Stimulated activated naive CD8-positive, alpha-beta T cell treated with anti-CD3 and anti-CD28 coated beads, Interleukin-15, amount 100 ng/mL, for 72 hours (primary cell): ENCODE measurements at regions not wholly inside any gene's neighbourhood (a gene's known extent, or its start where the extent isn't known, plus 50 kb on each side); places are given as distances from the start of the nearest gene placed in this dataset.
A peak's percentile ranks its signal among the peaks of the same experiment; 100 is the strongest.

Source experiments
- ATAC-seq: fragments of 150-1000 bp; cut with Tn5 transposase; 2 replicates; pipeline ENCODE4 v1.10.0; 2021; ENCODE audit warnings: mild to moderate bottlenecking, moderate library complexity
- DNase-seq, 2 donors: peaks; one replicate each; pipeline ENCODE4 v3.0.0; 2021 to 2022
- H3K27ac Mint-ChIP-seq, 2 donors: one replicate each; pipeline ENCODE4 v1.8.0; 2022; ENCODE audit warnings: mild to moderate bottlenecking in 2 of 2, mixed read lengths in 2 of 2, moderate library complexity in 2 of 2
- H3K27me3 Mint-ChIP-seq: one replicate; pipeline ENCODE4 v1.8.0; 2022; ENCODE audit warnings: mixed read lengths
- H3K4me1 Mint-ChIP-seq: one replicate; pipeline ENCODE4 v1.8.0; 2022; ENCODE audit warnings: mild to moderate bottlenecking, mixed read lengths
- H3K4me3 Mint-ChIP-seq, 2 donors: one replicate each; pipeline ENCODE4 v1.8.0; 2022; ENCODE audit warnings: mild to moderate bottlenecking in 2 of 2, mixed read lengths in 2 of 2, moderate library complexity in 1 of 2
- H3K9me3 Mint-ChIP-seq, 2 donors: one replicate each; pipeline ENCODE4 v1.8.0; 2022; ENCODE audit warnings: mixed read lengths in 2 of 2

DNA sequence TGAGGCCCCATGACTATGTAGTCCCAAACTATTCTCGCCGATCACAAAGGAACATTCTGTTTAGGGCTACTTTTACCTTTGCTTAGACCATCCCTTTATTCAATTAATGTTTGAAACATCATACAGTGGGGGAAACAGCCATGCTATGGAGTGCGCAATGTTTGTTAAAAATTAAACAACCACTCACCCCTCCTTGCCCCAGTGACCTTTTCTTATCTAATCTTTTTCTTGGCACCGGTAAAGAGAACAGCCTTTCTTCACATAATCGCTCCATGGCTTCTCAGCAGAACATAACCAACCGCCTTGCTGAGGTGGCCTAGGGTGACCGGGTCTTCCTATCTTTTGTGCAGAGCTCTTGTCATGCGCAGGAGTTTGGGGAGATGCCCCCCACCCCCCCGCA lies 152.6 kb downstream of the VCX3A start:
- no peak overlapping the region for H3K4me3 Mint-ChIP-seq
- no peaks in the 10 kb centered on the region for H3K9me3 Mint-ChIP-seq
- no peak for DNase-seq
- no peak for ATAC-seq
- H3K4me1 Mint-ChIP-seq, result no peaks in the 10 kb centered on the region
- H3K27me3 Mint-ChIP-seq, result no peaks in the 10 kb centered on the region
- H3K27ac Mint-ChIP-seq, result no peak overlapping the region

DNA sequence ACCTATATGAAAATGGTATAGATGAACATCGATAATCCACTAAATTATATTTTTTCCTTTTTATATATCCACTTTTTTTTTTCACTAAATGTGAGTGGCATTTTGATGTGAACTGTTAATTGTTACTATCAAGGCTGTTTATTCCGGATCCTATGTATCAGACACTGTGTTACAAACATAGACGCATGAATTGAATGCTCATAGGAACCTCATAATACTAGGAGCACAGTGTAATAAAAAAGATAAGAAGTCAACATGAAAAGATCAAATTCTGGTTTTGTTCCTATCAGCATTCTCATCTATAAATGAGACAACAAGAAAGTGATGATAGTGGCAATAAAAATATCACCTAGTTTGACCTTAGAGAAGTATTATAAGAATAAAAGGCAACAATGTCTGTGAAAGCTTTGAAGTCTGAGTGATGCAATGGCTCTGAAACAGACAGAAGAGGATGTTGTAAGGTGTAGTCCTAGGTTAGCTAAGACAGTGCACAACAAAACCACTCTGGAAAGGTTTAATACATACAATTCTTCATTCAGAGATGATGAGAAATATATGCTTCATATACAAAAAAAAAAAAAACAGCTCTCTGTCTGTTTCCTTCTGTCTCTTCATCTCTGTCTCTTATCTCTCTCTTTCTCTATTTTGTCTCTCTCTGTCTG lies 148.6 kb upstream of the NLGN4X start:
- ATAC-seq (no peak), DNase-seq (no peak)
- no peak overlapping the region for H3K4me3 Mint-ChIP-seq

GRCh38 chrX:6374556-6374955 lies 145.9 kb upstream of the NLGN4X start:
- no peaks in the 10 kb centered on the region for H3K9me3 Mint-ChIP-seq
- DNase-seq, result no peak
- no peak overlapping the region for H3K27ac Mint-ChIP-seq
- H3K27me3 Mint-ChIP-seq, result no peaks in the 10 kb centered on the region
- H3K4me3 Mint-ChIP-seq, result no peak overlapping the region
- H3K4me1 Mint-ChIP-seq, result no peaks in the 10 kb centered on the region
- no peak for ATAC-seq

More for the DNA sequence above, 148.6 kb upstream of the NLGN4X start:
- H3K27me3 Mint-ChIP-seq, result no peaks in the 10 kb centered on the region
- peak overlapping the region in 1 of 2 donors; percentile 12 for H3K27ac Mint-ChIP-seq
- no peaks in the 10 kb centered on the region for H3K4me1 Mint-ChIP-seq
- H3K9me3 Mint-ChIP-seq, result no peaks in the 10 kb centered on the region

- H3K4me3 Mint-ChIP-seq, result no peak overlapping the region
- H3K27ac Mint-ChIP-seq, result no peak overlapping the region
- no peak for DNase-seq
- H3K4me1 Mint-ChIP-seq, result no peaks in the 10 kb centered on the region
- H3K9me3 Mint-ChIP-seq, result no peaks in the 10 kb centered on the region
- no peak for ATAC-seq
- H3K27me3 Mint-ChIP-seq, result no peaks in the 10 kb centered on the region
These were observed 144.3 kb upstream of the NLGN4X start for GRCh38 chrX:6372981-6373380.

DNA sequence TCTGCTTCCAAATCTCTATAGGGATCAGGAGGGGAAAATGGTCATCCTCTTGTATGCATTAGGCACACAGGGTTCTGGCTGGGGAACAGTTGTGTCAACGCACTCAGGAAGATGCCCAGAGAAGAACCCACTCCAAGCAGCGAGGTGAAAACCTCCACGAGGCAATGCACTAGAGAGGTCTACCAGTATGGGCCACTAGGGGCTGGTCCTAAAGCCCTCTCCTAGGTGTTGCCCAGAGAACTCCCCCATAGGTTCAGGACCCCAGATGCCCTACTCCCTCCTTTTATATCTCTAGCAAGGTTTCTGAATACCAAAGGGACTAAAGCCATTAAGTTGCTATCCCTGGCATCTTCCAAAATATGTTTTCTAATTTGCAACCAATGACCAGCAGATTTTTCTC lies 142.7 kb upstream of the NLGN4X start:
- no peak for DNase-seq
- no peaks in the 10 kb centered on the region for H3K27me3 Mint-ChIP-seq
- no peaks in the 10 kb centered on the region for H3K4me1 Mint-ChIP-seq
- H3K4me3 Mint-ChIP-seq, result no peak overlapping the region
- no peaks in the 10 kb centered on the region for H3K9me3 Mint-ChIP-seq
- no peak overlapping the region for H3K27ac Mint-ChIP-seq
- no peak for ATAC-seq

DNA sequence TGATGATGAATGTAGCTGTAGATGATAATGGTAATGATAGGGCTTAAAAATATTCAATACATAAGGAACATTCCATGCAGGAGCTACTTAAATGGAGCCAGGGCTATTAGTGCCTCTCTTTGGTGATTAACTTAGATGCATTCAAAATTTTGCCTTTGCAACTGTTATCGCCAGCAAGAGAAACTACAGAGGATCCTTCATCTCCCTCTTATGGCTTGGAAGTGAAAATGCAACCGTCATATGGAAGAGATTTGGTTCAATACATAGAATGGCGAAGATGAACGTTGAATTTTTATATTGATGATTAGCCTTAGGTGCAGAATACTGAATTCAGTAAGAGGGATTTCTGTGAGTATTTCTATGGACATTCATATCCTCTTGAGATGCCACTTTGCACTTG lies 134.5 kb upstream of the NLGN4X start:
- no peak for DNase-seq
- H3K9me3 Mint-ChIP-seq, result no peaks in the 10 kb centered on the region
- H3K4me1 Mint-ChIP-seq, result no peaks in the 10 kb centered on the region
- H3K4me3 Mint-ChIP-seq, result no peak overlapping the region
- ATAC-seq, result no peak
- H3K27ac Mint-ChIP-seq, result no peak overlapping the region
- no peaks in the 10 kb centered on the region for H3K27me3 Mint-ChIP-seq

DNA sequence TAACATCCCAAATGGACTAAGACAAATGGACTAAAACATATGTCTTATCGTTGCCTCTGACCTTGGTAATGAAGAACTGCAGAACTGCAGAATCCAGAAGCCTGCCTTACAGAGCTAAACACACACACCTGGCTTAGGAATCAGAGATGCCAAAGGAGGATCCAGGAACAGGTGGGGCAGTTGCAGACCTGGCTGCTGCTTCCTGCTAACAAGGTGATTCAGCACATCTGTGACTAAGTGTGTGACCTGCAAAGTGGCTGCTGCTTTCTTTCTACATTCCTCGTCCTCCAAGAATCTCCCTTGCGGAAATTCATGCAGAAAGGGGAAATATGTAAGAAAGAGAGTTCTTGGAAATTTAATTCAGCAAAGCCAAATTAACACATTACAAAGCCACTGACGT lies 96.8 kb upstream of the NLGN4X start:
- Mint-ChIP-seq H3K9me3 (peaks cover 10 to 12% of the 10 kb centered on the region in 2 donors), H3K27ac (no peak overlapping the region), H3K4me1 (no peaks in the 10 kb centered on the region), H3K4me3 (no peak overlapping the region), H3K27me3 (peaks cover 5% of the 10 kb centered on the region)
- ATAC-seq (no peak), DNase-seq (no peak)

- Mint-ChIP-seq H3K4me1 (no peaks in the 10 kb centered on the region), H3K4me3 (no peak overlapping the region), H3K27ac (no peak overlapping the region), H3K9me3 (no peaks in the 10 kb centered on the region), H3K27me3 (no peaks in the 10 kb centered on the region)
- DNase-seq, result no peak
- ATAC-seq, result no peak
These were observed 84.7 kb upstream of the NLGN4X start for GRCh38 chrX:6313356-6313755.

DNA sequence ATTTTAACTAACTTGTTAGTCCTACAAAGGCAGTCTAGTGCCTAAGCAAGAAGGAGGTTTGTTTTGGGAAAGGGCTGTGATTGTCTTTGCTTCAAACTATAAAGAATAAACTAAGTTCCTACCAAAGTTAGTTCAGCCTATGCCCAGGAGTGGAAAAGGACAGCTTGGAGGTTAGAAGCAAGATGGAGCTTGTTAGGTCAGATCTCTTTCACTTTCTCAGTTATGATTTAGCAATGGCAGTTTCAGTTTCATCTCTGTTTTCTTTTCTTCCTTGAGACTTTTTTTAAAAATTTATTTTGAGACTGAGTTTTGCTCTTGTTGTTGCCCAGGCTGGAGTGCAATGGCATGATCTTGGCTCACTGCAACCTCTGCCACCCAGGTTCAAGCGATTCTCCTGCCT lies 82.9 kb upstream of the NLGN4X start:
- no peaks in the 10 kb centered on the region for H3K27me3 Mint-ChIP-seq
- DNase-seq (no peak), ATAC-seq (no peak)
- no peaks in the 10 kb centered on the region for H3K9me3 Mint-ChIP-seq
- H3K4me3 Mint-ChIP-seq, result no peak overlapping the region
- H3K4me1 Mint-ChIP-seq, result no peaks in the 10 kb centered on the region
- no peak overlapping the region for H3K27ac Mint-ChIP-seq

- Mint-ChIP-seq H3K27ac (no peak overlapping the region), H3K27me3 (no peaks in the 10 kb centered on the region), H3K9me3 (no peaks in the 10 kb centered on the region), H3K4me1 (no peaks in the 10 kb centered on the region), H3K4me3 (no peak overlapping the region)
- ATAC-seq, result no peak
- no peak for DNase-seq
These were observed 78.5 kb upstream of the NLGN4X start for GRCh38 chrX:6307156-6307555.

DNA sequence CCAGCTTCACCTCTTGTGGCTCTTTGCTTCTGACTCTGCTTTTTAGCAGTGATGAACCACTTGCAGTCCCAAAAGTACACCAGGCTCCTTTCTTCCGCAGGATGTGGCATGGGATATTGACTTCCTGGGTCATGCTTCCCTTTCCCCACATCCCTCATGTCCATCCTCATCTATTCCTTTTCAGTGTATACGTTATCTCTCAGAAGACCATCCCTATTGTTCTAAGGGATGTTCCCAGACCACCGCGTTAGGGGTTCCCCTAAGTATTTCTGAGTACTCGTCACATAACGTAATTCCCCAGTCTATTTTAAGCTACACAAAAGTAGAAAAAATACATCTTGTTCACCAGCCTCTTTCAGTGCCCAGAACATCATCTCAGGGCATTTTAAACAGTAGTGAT lies 71.1 kb upstream of the NLGN4X start:
- no peaks in the 10 kb centered on the region for H3K9me3 Mint-ChIP-seq
- H3K27me3 Mint-ChIP-seq, result no peaks in the 10 kb centered on the region
- ATAC-seq, result no peak
- no peak overlapping the region for H3K4me3 Mint-ChIP-seq
- H3K4me1 Mint-ChIP-seq, result no peaks in the 10 kb centered on the region
- no peak for DNase-seq
- H3K27ac Mint-ChIP-seq, result no peak overlapping the region

DNA sequence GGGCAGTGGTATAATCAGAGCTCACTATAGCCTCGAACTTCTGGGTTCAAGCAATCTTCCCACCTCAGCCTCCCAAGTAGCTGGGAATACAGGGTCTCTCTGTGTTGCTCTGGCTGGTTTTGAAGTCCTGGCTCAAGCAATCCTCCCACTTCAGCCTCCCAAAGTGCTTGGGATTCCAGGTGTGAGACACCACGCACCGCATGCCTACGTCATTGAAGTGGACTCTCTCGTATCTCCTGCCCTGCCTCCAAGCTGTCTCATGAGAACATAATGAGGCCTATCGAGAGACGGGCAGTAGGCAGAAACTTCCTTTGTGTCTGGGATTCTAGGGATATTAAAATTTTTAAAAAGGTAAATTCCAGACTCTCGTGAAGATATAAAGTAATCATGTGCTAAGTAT lies 65.0 kb upstream of the NLGN4X start:
- Mint-ChIP-seq H3K4me3 (no peak overlapping the region), H3K9me3 (no peaks in the 10 kb centered on the region), H3K4me1 (no peaks in the 10 kb centered on the region), H3K27me3 (no peaks in the 10 kb centered on the region), H3K27ac (no peak overlapping the region)
- ATAC-seq (no peak), DNase-seq (no peak)

DNA sequence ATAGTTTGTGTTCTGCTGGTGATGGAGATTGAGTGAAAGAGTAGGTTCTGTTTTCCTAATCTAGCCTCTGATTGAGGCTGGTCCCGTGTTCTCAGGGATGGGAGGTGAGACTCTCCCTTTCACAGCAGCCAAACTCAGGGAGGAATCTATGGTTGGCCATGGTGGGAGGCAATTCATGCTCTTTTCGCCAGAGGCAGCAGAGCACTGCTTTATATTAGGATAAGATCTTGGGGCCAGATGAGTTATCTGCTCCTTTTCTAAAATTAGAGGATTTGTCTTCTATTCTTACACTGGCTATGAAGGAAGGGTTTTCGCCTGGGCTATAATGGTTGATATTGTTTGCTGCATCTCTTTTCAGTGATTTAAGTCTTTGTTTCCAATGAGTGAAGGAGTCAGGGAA lies 63.9 kb upstream of the NLGN4X start:
- H3K9me3 Mint-ChIP-seq, result no peaks in the 10 kb centered on the region
- H3K4me3 Mint-ChIP-seq, result no peak overlapping the region
- H3K4me1 Mint-ChIP-seq, result no peaks in the 10 kb centered on the region
- DNase-seq, result no peak
- H3K27me3 Mint-ChIP-seq, result no peaks in the 10 kb centered on the region
- ATAC-seq, result no peak
- H3K27ac Mint-ChIP-seq, result no peak overlapping the region

DNA sequence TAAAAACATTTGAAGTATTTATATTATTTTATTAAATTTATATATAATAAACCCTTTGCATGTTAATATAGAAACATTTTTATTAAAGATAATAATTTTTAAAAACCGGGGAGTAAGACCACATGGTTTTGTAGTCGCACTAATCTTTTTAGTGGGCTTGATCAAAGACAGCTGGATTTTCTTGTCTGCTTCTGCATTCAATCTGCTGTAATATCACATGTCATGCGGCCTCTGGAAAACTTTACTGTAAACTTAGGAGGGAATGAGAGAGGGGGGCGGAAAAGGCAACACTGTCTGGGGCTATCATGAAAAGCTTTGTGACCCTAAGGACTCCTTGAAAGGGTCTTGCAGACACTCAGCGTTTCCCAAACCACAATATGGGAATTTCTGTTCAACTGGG lies 62.8 kb upstream of the NLGN4X start:
- no peaks in the 10 kb centered on the region for H3K4me1 Mint-ChIP-seq

DNA sequence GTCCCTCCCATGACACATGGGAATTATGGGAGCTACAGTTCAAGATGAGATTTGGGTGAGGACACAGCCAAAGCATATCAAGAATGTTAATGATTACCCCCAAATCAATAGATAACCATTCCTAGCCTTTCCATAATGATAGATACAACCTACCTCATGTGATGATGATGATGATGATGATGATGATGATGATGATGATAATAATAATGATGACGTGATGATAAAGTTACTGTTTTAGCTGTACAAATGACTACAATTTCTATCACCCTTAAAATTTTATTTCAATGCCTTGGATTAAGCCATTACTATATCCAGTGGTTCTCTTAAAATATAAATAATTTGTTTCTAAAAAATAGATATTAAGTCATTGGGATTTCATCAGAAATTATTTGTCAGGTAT lies 55.2 kb upstream of the NLGN4X start:
- DNase-seq (no peak), ATAC-seq (no peak)
- Mint-ChIP-seq H3K4me1 (no peaks in the 10 kb centered on the region), H3K9me3 (peaks cover 0 to 7% of the 10 kb centered on the region in 2 donors), H3K4me3 (no peak overlapping the region), H3K27ac (no peak overlapping the region), H3K27me3 (no peaks in the 10 kb centered on the region)

More for the DNA sequence above, 62.8 kb upstream of the NLGN4X start:
- Mint-ChIP-seq H3K4me3 (no peak overlapping the region), H3K27me3 (no peaks in the 10 kb centered on the region), H3K27ac (no peak overlapping the region), H3K9me3 (no peaks in the 10 kb centered on the region)
- ATAC-seq (no peak), DNase-seq (no peak)

GRCh38 chrX:6279277-6279909 lies 50.7 kb upstream of the NLGN4X start:
- H3K4me3 Mint-ChIP-seq, result no peak overlapping the region
- DNase-seq (no peak), ATAC-seq (no peak)
- no peaks in the 10 kb centered on the region for H3K4me1 Mint-ChIP-seq
- H3K27me3 Mint-ChIP-seq, result no peaks in the 10 kb centered on the region
- H3K27ac Mint-ChIP-seq, result no peak overlapping the region
- H3K9me3 Mint-ChIP-seq, result peaks cover 0 to 5% of the 10 kb centered on the region in 2 donors
